GM18867 (cell line): ENCODE measurements at regions not wholly inside any gene's neighbourhood (a gene's known extent, or its start where the extent isn't known, plus 50 kb on each side); places are given as distances from the start of the nearest gene placed in this dataset.

ENCODE experiments used
- ATAC-seq: cut with Tn5 transposase; IDR thresholded peaks from one replicate; pipeline ENCODE4 v1.9.1; 2021; ENCODE audit warnings: mild to moderate bottlenecking, moderate library complexity; ENCODE audit not compliant: unreplicated experiment

DNA sequence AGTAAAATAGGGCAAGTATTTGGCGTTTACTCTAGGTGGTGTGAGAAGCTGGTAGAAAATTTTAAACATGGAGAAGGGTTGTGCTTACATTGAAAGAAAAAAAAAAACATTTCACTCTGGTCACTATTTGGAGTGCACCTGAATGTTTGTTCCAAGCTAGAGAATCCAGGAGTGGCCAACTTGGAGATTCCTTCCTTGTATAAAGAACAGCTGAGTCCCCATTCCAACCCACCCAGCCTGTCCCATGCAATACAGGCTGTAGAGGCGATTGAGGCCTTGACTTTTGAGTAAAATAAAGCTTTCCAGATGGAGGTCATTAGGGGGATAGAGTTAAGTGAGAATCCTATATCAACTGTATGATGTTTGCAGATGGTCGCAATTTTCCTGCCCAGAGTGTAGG, 203.8 kb upstream of the SYT4 start:
- no peak for ATAC-seq

GRCh38 chr18:43482136-43482535, 204.8 kb upstream of the SYT4 start:
- no peak for ATAC-seq

DNA sequence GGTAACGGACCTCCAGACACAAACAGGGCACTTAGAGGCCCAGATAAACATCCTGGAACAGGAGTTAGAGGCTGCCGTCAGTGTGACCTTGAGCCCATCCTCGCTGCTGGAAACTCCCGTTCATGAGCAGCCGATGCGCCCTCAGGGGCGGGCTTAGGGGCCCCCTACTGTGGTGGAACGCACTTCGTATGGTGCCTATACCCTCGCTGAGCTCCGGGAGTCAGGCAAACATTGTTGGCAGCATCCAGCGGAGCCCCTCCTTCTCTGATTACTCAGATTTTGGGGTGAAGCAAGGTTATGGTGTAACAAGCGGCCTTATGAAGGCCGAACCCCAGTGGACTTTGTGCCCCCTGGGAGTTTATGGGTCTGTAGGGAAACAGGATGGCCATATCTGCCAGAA, 205.3 kb upstream of the SYT4 start:
- no peak for ATAC-seq

DNA sequence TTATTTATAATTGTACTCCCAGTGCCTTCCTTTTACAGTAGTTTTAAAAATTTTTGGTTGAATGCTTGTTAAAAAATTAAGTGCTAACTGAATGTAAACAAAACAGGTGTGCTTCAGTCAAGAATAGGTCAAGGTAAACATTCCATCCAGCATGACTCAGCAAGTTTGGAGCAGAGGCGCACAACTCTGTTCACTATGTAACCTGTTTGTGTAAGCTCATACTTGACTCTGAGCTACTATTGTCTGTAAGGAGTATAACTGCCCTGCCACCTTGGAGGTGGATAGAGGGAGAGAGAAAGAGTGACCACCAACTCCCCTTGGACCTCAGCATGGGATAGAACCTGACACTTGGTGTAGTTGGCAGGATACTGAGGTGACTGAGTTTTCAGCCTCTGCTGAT, 207.4 kb upstream of the SYT4 start:
- ATAC-seq = no peak

DNA sequence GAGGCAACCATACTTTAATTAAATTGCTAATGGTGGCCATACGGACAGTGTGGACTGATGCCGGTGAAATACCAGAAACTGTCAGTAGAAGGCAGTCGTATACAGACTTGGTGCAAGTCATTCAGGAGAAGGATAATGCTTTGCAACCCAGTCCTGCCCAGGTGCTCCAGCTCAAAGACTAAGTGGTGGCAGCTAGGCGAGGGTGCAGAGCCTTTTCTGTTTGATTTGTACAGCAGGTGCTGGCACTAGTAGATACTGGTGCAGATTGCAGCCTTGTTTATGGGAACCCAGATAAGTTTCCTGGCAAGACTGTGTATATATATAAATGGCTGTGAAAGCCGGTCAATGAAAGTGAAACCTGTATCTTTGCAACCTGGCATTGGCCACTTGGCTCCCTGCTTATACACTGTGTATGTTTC, 208.3 kb upstream of the SYT4 start:
- ATAC-seq = no peak

DNA sequence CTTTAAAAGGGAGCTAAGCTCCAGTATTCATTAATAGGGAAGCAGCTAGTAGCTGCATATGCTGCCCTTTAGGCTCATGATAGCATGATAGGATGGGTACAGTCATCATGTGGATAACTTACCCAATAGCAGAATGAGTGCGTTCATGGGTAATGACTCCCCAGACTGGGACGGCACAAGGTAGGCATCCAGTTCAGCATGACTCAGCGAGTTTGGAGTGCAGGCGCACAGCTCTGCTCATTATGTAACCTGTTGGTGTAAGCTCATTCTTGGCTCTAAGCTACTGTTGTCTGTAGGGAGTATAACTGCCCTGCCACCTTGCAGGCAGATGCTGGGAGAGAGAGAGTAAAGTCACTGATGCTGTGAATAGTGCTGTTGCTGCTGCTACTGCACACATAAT, 209.2 kb upstream of the SYT4 start:
- ATAC-seq = no peak

DNA sequence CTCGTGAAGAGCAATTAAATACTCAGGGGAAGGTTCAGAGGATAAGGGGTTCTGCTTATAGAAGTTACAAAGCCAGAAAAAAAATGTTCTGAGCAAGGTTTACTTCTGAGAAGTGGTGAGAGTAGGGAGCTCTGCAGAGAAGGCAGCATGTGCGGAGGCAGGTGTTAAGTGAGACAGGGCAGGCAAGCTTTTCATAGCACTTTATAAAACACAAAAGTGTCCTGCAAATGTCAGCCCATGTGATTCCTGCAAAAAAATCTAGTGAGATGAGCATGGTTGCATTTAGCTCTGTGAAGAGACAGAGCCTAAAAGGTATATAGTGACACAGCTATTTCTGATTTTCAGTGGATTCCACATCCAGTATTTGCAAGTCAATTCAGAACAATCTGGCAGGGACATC, 223.8 kb upstream of the SYT4 start:
- no peak for ATAC-seq

GRCh38 chr18:43506935-43507334, 229.6 kb upstream of the SYT4 start:
- ATAC-seq = no peak

GRCh38 chr18:43507842-43508481, 230.7 kb upstream of the SYT4 start:
- no peak for ATAC-seq

DNA sequence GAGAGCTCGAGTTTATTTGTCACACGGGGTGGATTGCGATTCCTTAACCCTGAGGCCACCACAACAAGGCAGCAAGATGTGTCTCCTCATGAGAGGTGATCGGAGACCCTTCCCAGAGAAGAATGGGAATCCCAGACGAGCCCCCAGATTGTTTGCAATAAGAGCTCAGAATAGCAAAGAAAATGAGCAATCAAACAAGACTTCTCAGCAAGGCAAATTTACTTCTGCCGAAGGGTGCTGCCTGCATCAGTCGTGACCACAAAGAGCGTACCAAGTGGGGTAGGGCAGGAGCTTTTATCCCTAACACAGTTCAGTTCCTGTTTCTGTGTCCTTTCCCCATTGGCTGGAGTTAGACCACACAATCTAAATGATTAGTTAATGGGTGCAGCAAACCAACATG, 237.5 kb upstream of the SYT4 start:
- ATAC-seq = no peak

DNA sequence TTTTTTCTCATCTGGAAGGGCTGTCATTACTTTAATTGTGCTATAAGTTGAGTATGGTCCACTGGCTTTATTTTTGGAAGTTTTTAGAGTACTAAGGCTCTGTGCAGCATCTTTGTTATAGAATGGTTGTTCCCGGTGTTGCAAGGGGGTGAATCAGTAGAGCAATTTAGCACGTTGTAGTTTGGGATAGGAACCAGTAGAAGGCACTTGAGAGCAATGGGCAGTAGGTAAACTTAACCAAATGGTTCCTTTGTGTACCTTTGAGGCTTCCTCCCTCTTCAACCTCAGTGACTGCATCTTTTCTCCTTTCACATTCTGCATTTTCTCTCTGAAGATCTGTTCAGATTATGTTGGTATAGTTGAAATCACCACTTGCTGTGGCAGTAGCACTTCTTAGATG, 238.2 kb upstream of the SYT4 start:
- no peak for ATAC-seq

- ATAC-seq = no peak
These were observed 247.0 kb upstream of the SYT4 start for GRCh38 chr18:43524260-43524659.

DNA sequence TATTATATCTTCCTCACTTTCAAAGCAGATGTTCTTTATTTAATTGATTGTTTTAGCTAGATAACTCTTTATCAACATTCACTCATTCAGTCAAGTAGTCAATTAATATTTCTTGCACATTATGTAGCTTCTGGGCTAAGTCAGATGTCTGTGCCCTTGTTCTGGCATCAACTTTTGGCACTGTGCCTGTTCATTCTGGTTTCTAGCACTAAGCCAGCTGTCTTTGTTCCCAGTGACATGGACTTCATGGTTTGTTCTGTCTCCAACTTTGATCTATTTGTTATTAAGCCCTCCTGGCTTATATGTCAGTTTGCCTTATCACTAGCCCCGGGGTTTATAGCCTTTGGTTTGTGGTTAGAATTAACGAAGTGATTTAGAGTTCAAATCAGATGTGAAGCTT, 247.9 kb upstream of the SYT4 start:
- ATAC-seq = no peak

DNA sequence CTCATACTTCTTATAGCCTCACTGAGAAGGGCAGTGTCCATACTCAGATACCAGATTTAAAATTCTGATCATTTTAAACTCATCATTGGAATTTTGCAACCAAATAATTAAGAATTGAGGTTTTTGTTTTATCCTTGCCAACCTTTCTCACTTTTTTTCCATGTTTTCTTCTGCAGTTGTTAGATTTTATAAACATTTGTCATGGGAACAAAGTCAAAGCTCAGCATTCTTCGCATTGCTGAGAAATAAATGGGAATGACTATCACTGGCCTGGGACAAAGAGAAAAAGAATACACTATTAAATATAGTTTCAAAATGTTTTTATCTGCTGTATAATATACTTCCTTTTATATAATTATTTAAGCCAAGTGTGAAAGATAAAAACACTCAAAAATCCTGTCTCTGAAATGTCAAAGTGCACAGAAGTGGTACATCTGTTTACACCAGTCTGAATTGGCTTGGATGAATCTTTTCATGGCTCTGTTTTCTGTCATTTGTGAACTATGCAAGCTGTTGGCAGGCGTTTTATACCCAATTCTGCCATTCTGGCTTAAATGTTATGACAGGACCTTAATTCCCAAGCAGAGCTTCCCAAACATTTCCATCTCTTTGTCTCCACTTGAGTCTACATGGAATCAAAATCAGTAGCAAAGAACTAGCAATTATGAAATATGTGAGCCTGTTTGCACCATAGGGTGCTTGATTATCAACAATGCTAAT, 249.3 kb upstream of the SYT4 start:
- no peak for ATAC-seq

DNA sequence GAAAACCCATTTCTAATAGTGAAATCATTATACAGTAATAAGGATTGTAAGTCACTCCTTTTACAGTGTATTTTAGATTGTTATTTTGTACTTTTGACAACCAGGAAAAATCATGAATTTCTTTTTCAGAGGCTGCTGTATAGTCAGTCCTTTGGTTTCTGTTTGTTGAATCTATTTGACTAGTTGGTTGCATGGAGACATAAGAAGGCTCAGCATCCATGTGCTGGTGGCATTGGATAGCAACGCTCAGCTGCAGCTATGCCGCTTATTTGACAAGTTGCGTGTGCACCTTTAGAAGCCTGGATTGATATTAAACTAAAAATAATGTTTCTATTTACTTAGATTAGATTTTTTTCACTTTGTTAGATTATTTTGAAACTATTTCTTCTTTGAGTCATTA, 254.1 kb upstream of the SYT4 start:
- no peak for ATAC-seq

DNA sequence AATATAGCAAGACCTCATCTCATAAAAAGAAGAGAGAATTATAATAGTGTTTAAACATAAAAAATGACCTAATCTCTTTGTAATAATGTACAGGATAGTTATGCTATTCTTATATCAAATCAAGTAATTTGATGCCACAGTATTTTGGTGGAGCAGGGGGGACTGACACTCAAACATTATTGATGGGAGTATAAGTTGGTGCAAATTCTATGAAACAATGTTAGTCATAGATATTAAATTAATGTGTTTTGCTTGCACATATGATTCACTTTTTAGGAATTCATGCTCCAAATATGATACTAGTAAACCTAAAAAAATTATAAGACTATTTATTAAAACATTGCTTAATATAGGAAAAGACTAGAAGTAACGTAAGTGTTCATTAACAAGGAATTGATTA, 256.1 kb upstream of the SYT4 start:
- no peak for ATAC-seq

- ATAC-seq = no peak
These were observed 257.2 kb upstream of the SYT4 start for GRCh38 chr18:43534511-43534910.

DNA sequence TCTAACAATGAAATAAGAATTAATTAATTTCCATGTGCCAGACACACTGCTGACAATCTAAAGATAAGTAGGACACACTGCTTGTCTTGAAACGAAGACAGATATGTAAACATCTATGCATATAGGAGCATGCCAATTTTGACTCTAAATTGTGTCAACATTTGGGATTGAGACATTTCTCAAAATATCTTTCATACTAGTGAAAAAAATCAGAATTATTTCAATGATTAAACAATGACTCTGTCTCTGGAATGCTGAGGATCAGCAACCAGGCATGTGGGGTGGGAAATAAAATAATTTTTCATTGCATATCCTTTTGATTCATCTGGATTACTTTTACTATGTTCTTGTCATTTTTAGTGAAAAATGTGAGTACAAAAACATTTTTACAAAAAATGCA, 262.6 kb upstream of the SYT4 start:
- no peak for ATAC-seq

GRCh38 chr18:43542016-43542415, 264.7 kb upstream of the SYT4 start:
- no peak for ATAC-seq

GRCh38 chr18:43543236-43543635, 265.9 kb upstream of the SYT4 start:
- no peak for ATAC-seq

- ATAC-seq = no peak
These were observed 270.2 kb upstream of the SYT4 start for GRCh38 chr18:43547456-43547855.

GRCh38 chr18:43559507-43559906, 282.2 kb upstream of the SYT4 start:
- no peak for ATAC-seq

DNA sequence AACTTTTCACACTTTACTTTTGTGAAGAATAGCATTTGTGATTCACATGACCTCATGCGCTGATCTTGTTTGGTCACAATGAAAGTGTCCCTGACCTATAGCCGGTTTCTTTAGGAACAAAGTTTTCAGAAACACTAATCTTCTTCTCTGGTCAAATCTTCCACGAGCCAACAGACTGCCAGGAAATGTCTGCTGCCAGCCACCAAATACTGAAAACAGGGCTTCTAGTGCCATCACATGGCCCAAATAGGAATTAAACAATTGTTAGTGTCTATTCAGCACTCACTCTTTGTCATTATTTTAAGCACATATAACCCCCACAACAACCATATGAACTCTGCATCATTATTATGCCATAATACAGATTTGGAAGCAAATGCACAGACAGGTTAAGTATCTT, 286.5 kb upstream of the SYT4 start:
- ATAC-seq = peak; percentile 80
